DND-41 (cell line): ENCODE measurements at regions not wholly inside any gene's neighbourhood (a gene's known extent, or its start where the extent isn't known, plus 50 kb on each side); places are given as distances from the start of the nearest gene placed in this dataset.

Experiments
- CTCF ChIP-seq: IDR thresholded peaks from 2 replicates; pipeline ENCODE4 v1.5.1; 2012; ENCODE audit warnings: borderline replicate concordance, low read length, moderate library complexity, mild to moderate bottlenecking; ENCODE audit not compliant: poor library complexity, severe bottlenecking; ENCODE audit errors: extremely low read depth
- EZH2 ChIP-seq: IDR thresholded peaks from 3 replicates; pipeline ENCODE4 v1.6.1; 2012; ENCODE audit warnings: borderline replicate concordance, low read depth, mild to moderate bottlenecking, moderate library complexity, low read length, inconsistent platforms; ENCODE audit not compliant: severe bottlenecking

DNA sequence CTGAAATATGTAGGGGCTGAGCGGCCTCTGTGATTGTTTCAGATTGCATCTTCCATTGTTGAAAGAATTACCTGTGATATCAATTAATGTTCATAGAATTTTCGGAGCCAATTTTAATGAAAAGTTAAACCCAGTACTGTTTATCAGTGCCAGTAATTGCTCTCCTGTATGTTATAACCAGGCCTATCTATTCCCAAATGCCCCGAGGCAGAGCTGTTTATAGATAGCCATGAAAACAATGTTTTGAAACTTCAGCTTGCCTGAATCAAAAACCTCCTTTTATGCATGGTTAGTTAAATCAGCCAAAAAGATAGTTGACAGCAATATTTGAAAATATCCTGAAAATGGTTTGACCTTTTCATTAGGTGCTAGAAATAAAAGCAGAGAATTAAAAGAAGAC is 50.1 kb upstream of the HDAC9 start:
- no peak for TF ChIP-seq CTCF
- no peak for TF ChIP-seq EZH2
